ENCODE measurements at regions not wholly inside any gene's neighbourhood (a gene's known extent, or its start where the extent isn't known, plus 50 kb on each side); places are given as distances from the start of the nearest gene placed in this dataset.
"Not testable (repeated sequence)": the region's sequence is repeated elsewhere in the genome, so short reads cannot be mapped to it uniquely, and the experiment has no call there.

GRCh38 chr4:117577686-117578311, 456.5 kb upstream of the NDST3 start:
- no peak for DNase-seq

- DNase-seq = no peak
Observed at GRCh38 chr4:117588771-117589170, 445.5 kb upstream of the NDST3 start.

DNA sequence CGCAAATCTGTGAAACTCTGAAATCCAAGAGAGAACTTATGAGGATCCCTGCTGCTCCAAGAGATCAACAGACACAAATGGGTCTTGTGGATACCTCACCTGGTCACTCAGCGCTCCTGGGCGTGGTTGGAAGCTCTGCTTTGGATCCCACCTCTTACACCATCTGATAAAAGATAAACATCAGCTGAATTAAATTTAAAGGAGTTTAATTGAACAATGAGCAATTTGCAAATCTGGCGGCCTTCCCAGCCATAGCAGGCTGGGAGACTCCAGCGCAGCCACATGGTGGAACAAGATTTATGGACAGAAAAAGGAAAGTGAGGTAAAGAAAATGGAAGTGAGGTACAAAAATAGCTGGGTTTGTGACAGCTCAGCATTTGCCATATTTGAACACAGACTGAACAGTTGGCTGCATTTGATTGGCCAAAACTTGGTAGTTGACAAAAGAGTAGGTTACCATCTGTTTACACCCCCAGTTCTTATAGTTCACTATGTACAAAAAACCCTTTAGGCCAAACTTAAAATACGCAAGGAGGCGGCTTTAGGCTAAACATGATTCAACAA, 437.3 kb upstream of the NDST3 start:
- no peak for DNase-seq

GRCh38 chr4:117599393-117599792, 434.9 kb upstream of the NDST3 start:
- DNase-seq = not testable (repeated sequence)

- not testable (repeated sequence) for DNase-seq
Observed at GRCh38 chr4:117600936-117601335, 433.4 kb upstream of the NDST3 start.

- DNase-seq = no peak
Observed at GRCh38 chr4:117610706-117611308, 423.5 kb upstream of the NDST3 start.

DNA sequence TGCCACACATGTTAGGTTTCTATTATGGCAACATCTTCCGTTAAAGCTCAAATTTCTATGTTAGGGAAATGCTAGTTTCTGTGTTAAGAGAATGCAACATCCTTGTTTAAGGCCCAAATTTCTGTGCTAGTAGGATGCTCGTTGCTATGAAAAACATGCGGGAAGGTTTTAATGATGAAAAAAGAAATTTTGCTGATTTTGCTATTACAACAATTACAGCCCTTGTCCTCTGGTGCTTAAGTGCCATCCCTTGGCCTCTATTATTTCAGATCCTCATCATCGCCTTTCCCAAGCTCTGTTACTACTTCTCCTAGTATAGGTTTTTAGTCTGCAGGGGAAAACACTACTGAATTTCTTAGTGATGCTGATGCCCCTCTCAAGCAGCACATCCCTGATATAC, 412.6 kb upstream of the NDST3 start:
- no peak for DNase-seq

GRCh38 chr4:117623326-117623725, 411.0 kb upstream of the NDST3 start:
- no peak for DNase-seq

- DNase-seq = no peak
Observed at GRCh38 chr4:117626664-117627063, 407.6 kb upstream of the NDST3 start.

DNA sequence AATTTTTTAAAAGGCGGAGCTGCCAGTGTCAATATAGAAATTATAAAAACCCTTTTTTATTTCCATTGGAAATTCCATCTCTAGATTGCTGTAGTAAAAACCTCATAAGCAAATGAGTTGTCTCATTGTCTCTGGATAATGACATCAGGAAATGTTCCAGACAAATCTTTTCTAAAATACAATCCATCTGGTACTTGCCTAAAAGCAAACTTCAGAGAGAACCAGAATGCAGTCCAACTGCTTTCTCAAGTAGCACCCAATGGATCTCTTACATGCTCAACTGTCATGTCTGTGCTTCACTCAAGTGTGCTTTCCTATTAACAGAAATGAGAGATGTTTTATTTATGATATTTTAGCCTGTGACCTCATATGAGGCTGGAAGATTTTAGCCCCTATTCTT, 399.6 kb upstream of the NDST3 start:
- DNase-seq = no peak

DNA sequence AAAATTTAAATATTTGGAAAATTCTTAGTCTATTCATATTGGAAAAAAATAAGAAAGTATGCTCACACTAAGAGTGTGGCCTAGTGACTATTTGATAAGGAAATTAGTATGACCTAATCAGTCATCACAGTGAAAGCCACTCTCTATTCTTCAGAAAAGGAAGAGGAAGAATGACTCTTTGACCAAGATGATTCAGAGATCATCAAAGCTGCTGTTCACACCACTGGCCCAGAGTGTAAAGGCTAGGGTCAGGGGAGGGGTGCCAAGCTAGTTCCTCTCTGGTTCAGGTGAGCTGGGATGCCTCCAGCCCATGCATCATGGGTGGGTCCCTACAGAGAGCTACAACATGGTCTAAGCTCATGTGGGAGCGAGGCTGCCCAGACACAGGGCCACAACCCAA, 396.9 kb upstream of the NDST3 start:
- DNase-seq = no peak

GRCh38 chr4:117640836-117641235, 393.4 kb upstream of the NDST3 start:
- no peak for DNase-seq

DNA sequence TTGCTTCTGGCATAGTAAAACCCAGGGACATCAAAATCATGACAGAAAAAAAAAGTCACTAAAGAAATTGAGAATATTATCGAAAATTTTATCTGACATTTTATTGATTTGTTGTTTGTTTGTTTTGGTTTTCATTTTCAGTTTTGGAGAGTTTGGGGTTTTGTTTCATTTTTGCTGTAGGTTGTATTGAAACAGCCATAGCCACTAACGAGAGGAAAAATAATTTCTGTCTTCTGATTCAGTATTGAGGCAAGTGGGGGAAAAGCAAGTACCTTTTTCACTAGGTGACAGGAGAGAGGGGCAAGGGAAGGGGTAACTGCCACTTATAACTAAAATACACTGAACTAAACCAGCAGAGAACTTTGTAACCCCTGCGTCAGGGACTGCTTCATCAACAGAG, 392.8 kb upstream of the NDST3 start:
- DNase-seq = no peak

- no peak for DNase-seq
Observed at GRCh38 chr4:117654079-117654478, 380.2 kb upstream of the NDST3 start.

- DNase-seq = no peak
Observed at GRCh38 chr4:117660668-117661067, 373.6 kb upstream of the NDST3 start.

DNA sequence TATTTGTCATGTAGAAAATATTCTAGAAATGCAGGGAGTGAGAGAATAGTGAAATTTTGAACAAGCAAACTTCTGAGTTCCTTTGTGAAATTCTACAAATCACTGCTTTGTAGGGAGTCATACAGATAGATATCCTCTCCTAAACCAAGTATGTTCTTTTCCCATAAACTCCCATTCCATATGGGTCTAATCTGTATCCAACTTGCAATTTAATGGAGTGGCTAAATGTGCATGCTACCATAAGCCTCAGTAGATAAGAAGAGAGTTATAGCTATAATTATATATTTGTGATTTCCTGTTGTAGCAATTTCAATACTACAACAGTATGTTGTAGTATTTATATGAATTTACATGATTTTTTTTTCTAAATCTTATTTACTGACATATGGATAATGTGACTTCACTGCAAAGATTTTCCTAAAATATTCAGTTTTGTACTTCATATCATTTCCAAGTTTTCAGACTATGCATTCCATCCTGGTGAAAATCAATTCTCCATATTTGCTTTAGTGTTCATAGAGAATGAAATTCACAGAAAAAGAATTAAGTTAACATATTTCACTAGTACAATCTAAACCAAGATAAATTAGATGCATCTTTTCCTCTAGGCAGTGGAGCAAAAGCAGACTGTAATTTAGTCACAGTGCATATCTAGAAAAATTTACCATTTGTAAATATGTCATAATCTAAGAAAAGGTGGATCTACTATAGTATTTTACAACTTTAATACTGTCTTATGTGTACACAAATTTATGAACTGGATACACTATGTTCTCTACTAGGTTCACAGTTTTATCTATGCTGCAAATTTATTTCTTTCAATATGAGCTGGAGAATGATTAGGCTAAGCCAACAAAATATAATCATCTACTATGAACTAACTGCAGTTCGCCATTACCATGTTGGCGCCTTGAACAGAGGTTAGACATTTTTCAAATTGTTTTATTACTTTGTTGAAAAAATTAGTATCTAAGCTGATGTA, 372.9 kb upstream of the NDST3 start:
- no peak for DNase-seq

DNA sequence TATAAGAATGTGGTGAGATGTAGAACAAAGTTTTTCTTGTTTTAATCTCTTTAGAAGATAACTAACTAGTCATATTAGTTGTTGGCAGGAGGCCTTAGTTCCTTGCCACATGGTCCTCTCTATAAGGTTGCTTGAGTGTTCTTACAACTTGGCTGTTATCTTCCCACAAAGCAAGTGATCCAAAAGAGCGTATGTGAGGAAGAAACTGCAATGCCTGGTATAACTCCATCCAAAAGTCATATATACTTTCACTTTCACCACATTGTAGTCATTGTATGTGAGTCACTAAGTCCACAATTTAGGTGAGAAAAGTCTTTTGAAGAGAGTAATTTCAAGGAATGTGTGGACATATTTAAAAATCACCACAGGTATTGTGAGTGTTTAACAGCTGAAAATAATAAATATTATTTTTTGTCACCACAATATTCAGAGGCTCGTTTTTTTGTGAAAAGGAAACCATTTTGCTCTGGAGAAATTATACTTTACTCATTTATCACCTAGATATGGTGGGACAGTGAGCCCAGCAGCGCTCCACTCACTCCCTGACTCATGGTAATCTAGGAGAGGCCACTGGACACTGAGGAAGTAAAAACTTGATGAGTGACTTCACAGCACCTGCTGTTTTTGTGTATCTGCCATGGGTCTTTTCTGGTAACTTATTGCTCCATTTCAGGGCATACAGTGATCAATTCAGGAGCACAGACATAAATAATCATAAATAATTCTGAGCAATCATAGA, 369.4 kb upstream of the NDST3 start:
- DNase-seq = no peak

GRCh38 chr4:117676153-117676552, 358.1 kb upstream of the NDST3 start:
- no peak for DNase-seq

GRCh38 chr4:117678861-117679260, 355.4 kb upstream of the NDST3 start:
- no peak for DNase-seq

GRCh38 chr4:117691572-117692351, 342.5 kb upstream of the NDST3 start:
- DNase-seq = no peak

- DNase-seq = no peak
Observed at GRCh38 chr4:117692538-117692937, 341.7 kb upstream of the NDST3 start.

DNA sequence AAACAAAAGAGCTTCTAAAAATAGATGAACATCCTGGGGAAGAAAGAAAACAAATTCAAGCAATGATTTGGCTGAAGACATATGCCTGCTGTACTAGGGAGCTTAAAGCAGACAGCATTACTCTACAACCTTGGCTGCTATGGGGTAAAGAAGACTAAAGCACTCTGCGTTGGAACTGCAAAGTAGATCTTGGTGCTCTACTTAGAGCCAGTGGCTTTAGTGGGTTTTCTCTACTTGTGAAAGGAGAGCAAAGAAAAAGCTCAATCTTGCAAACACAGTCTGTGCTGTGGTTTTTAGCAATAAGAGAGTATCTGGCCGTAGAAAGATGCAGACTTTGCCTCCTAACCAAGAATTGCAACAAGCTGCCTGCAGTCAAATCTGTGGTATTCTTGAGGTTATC, 334.7 kb upstream of the NDST3 start:
- no peak for DNase-seq
